Hepatocyte (in vitro differentiated cells): ENCODE measurements at regions not wholly inside any gene's neighbourhood (a gene's known extent, or its start where the extent isn't known, plus 50 kb on each side); places are given as distances from the start of the nearest gene placed in this dataset.

Experiments
- DNase-seq: peaks from one replicate; pipeline ENCODE4 v3.0.0-alpha.2; 2016; ENCODE audit warnings: low spot score
- H2AFZ ChIP-seq: fragments of 200-600 bp; sonication (generic); 2 replicates; pipeline ENCODE4 v1.6.0; 2016; ENCODE audit warnings: antibody characterized with exemption, mild to moderate bottlenecking
- H3K27ac ChIP-seq: fragments of 200-600 bp; sonication (generic); 2 replicates; pipeline ENCODE4 v1.5.1; 2016; ENCODE audit warnings: mild to moderate bottlenecking
- H3K27me3 ChIP-seq: fragments of 200-600 bp; sonication (generic); 2 replicates; pipeline ENCODE4 v1.6.1; 2016
- H3K36me3 ChIP-seq: fragments of 200-600 bp; sonication (generic); replicated peaks from 2 replicates; pipeline ENCODE4 v1.5.1; 2016; ENCODE audit warnings: low read depth; ENCODE audit not compliant: insufficient read depth
- H3K4me1 ChIP-seq: fragments of 200-600 bp; sonication (generic); 2 replicates; pipeline ENCODE4 v1.5.1; 2016; ENCODE audit warnings: mild to moderate bottlenecking, moderate library complexity; ENCODE audit not compliant: insufficient read depth
- H3K4me2 ChIP-seq: fragments of 200-600 bp; sonication (generic); 2 replicates; pipeline ENCODE4 v1.6.0; 2016
- H3K4me3 ChIP-seq: fragments of 200-600 bp; sonication (generic); 2 replicates; pipeline ENCODE4 v1.5.1; 2016; ENCODE audit warnings: mild to moderate bottlenecking
- H3K79me2 ChIP-seq: fragments of 200-600 bp; sonication (generic); 2 replicates; pipeline ENCODE4 v1.6.0; 2017; ENCODE audit warnings: mild to moderate bottlenecking
- H3K9me2 ChIP-seq: fragments of 200-600 bp; sonication (generic); replicated peaks from 2 replicates; pipeline ENCODE4 v1.6.0; 2017; ENCODE audit warnings: mild to moderate bottlenecking; ENCODE audit not compliant: insufficient read depth
- H3K9me3 ChIP-seq: fragments of 200-600 bp; sonication (generic); 2 replicates; pipeline ENCODE4 v1.5.1; 2016; ENCODE audit warnings: low read depth, mild to moderate bottlenecking
- H4K20me1 ChIP-seq: fragments of 200-600 bp; sonication (generic); 2 replicates; pipeline ENCODE4 v1.6.0; 2016; ENCODE audit warnings: mild to moderate bottlenecking; ENCODE audit not compliant: insufficient read depth, poor library complexity, severe bottlenecking
- EZH2 ChIP-seq: fragments of 200-600 bp; sonication (generic); IDR thresholded peaks from 2 replicates; pipeline ENCODE4 v1.6.1; 2016; ENCODE audit warnings: antibody characterized with exemption, mild to moderate bottlenecking, borderline replicate concordance
- EZH2phosphoT487 ChIP-seq: fragments of 200-600 bp; sonication (generic); IDR thresholded peaks from one replicate; pipeline ENCODE4 v1.6.1; 2018; ENCODE audit warnings: antibody characterized with exemption, mild to moderate bottlenecking, low read depth, moderate library complexity; ENCODE audit not compliant: unreplicated experiment, severe bottlenecking
- WGBS: methylation state at CpG from one replicate; pipeline ENCODE4 v1.1.6; 2016; ENCODE audit warnings: low lambda C conversion rate; ENCODE audit errors: missing lambda C conversion rate; 5-methylcytosine and 5-hydroxymethylcytosine counted together
- TF ChIP-seq, protein P1 (sequence below): fragments of 200-600 bp; sonication (generic); IDR thresholded peaks from 2 replicates; pipeline ENCODE4 v1.5.1; 2016; ENCODE audit warnings: antibody characterized with exemption, mild to moderate bottlenecking; ENCODE audit not compliant: poor library complexity

DNA sequence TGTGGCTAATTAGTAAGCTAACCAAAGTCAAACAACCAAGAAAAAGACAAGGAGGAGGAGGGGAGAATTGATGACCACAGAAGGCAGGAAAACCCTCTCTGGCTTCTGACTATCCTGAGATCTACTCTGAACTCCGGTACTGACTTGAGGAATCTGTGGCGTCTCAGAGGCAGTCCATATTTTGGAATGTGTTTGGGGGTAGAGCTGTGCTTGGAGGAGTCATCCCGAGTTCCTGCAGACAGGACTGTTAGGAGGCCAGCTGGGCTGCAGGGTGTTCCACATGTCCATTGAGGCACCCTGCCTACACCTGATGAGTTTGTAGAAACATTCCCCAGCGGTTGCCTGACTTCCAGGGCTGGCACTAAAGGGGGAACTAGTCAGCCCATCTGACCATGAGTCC lies 91.6 kb downstream of the PLCE1 start:
- Histone ChIP-seq H2AFZ (no peak overlapping the region), H3K9me3 (no peaks in the 10 kb centered on the region), H3K27me3 (no peaks in the 10 kb centered on the region), H3K4me1 (peaks cover 8% of the 10 kb centered on the region), H3K79me2 (peaks cover under 1% of the 10 kb centered on the region), H3K9me2 (no peaks in the 10 kb centered on the region), H3K27ac (no peak overlapping the region), H3K4me2 (no peak overlapping the region), H3K4me3 (no peak overlapping the region), H4K20me1 (no peaks in the 10 kb centered on the region), H3K36me3 (no peaks in the 10 kb centered on the region)
- DNase-seq: no peak
- 85% methylated on average over 4 of the region's 4 CpGs for whole genome bisulfite sequencing
- TF ChIP-seq, protein P1, sequence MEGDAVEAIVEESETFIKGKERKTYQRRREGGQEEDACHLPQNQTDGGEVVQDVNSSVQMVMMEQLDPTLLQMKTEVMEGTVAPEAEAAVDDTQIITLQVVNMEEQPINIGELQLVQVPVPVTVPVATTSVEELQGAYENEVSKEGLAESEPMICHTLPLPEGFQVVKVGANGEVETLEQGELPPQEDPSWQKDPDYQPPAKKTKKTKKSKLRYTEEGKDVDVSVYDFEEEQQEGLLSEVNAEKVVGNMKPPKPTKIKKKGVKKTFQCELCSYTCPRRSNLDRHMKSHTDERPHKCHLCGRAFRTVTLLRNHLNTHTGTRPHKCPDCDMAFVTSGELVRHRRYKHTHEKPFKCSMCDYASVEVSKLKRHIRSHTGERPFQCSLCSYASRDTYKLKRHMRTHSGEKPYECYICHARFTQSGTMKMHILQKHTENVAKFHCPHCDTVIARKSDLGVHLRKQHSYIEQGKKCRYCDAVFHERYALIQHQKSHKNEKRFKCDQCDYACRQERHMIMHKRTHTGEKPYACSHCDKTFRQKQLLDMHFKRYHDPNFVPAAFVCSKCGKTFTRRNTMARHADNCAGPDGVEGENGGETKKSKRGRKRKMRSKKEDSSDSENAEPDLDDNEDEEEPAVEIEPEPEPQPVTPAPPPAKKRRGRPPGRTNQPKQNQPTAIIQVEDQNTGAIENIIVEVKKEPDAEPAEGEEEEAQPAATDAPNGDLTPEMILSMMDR: no peak
- TF ChIP-seq EZH2: no peak
- TF ChIP-seq EZH2phosphoT487: no peak

- H3K9me2 ChIP-seq: no peaks in the 10 kb centered on the region
- no peak overlapping the region for H3K4me3 ChIP-seq
- DNase-seq: no peak
- no peak for TF ChIP-seq EZH2
- TF ChIP-seq, protein P1: no peak
- no peak overlapping the region for H3K4me2 ChIP-seq
- no peaks in the 10 kb centered on the region for H3K27me3 ChIP-seq
- 84% methylated on average over 5 of the region's 5 CpGs for WGBS
- H2AFZ ChIP-seq: no peak overlapping the region
- H3K27ac ChIP-seq: no peak overlapping the region
- H3K36me3 ChIP-seq: no peaks in the 10 kb centered on the region
- no peaks in the 10 kb centered on the region for H3K9me3 ChIP-seq
- H4K20me1 ChIP-seq: no peaks in the 10 kb centered on the region
- peaks cover 8% of the 10 kb centered on the region for H3K4me1 ChIP-seq
- peaks cover 5% of the 10 kb centered on the region for H3K79me2 ChIP-seq
These were observed 92.2 kb downstream of the PLCE1 start for GRCh38 chr10:94085766-94086437.

DNA sequence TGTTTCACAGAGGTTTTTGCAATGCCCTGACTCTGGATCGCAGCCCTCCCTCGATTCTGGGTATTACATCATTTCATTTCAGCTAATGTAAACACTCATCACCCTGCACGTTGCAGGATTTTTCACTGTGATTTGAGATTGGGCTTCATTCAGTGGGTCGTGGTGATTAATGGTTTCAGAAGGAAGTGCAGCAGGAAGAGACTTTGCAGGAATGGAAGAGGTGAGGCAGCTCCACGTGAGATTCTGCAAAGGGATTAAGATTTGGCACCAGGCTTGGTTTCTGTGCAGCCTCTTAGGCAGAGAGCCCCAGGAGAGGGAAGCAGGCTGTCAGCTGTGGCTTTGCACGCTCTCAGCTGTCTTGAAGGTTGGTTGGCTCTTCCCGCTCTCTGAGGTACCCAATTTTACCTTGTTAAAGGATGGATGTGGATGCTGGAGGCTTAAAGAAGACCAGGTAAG lies 95.2 kb downstream of the PLCE1 start:
- Histone ChIP-seq H3K36me3 (no peaks in the 10 kb centered on the region), H3K9me2 (no peaks in the 10 kb centered on the region), H2AFZ (no peak overlapping the region), H3K9me3 (no peaks in the 10 kb centered on the region), H3K27ac (no peak overlapping the region), H3K4me2 (peak overlapping the region; percentile 57), H3K79me2 (peaks cover 7% of the 10 kb centered on the region), H3K27me3 (no peaks in the 10 kb centered on the region), H3K4me3 (no peak overlapping the region), H3K4me1 (peaks cover 14% of the 10 kb centered on the region), H4K20me1 (no peaks in the 10 kb centered on the region)
- TF ChIP-seq, protein P1: no peak
- TF ChIP-seq EZH2 (no peak), EZH2phosphoT487 (no peak)
- whole genome bisulfite sequencing: 47% methylated on average over 7 of the region's 7 CpGs
- peak; percentile 42 for DNase-seq
